GM04503 (cell line): ENCODE measurements at regions not wholly inside any gene's neighbourhood (a gene's known extent, or its start where the extent isn't known, plus 50 kb on each side); places are given as distances from the start of the nearest gene placed in this dataset.

ENCODE experiments used
- DNase-seq: peaks from one replicate; pipeline ENCODE4 v3.0.0-alpha.2; 2012; ENCODE audit warnings: low read depth

DNA sequence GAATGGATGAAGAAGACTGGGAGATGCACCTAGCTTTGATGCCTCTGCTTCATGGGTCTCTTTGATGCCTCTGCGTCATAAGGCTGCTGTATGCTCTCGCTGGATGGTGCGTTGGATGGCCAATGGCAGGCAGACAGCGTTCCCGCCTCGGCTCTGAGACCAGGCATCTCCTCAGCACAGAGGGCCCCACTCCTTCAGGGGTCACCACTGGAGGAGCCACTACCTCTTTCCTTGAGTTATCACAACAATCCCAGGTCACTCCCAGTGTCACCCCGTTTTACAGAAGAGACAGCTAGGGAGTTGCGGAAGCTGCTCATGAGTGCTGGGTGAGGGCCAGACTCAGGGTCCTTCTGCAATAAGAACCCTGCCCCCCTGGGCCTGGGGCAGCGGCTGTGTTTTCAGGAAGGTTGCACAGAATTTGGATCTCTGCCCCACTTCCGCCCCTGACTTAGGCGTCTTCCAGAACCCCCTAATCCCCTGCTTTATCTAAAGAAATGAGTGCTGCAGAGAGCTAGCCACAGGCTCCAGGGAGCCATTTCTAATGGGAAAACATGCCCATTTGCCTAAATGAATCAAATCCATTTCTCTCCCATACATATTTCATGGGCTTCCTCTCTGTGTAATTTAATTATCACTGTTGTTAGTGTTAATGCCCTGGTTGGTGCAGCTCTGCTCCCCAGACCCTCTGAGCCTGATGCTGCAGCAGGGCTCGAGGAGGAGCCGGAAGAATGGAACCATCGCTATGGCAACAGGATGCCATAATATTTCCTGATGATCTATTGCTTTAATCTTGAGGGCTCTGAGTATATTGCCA, 131.8 kb upstream of the HS6ST1 start:
- DNase-seq = no peak

DNA sequence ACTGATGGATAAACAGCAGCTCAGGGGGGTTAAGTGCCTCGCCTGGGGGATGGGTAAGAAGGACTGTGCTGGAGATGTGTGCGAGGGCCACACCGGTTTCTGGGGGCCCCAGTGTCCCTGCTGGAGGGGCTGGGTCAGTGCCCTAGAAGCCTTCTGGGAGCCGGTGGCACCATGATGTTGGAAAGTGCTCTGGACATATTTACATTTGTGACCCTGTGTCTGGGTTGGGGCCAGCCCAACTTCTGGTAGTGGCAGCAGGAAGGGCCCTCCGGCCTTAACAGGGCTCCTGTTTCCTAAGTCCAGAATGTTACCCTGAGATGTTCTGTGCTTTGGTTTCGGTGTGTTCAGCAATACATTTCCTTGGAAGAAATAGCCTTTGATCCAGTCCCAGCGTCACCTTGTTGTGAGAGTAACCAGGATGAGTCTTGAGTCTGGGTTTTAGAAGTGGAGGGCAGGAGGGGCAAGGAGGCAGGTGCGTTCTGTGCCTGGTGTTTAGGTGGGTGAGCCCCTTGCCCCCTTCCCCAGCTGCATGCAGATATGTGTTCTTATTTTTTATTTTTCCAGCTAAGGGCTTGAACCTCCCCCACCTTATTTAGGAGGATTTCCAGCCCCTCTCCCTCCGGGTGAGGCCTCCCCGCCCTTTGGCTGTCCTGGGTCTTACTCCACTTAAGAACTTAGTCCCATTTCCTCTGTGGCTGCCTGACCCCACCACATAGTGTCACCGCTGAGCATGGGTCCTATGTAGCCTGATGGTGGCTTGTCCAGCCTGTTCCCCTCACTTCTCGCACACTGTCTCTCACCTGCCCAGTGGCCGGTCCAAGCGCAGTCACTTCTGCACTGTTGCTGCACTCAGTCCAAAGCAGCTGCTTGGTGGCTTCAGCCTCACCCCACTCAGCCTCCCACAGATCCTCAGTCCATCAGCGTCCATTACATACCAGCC, 132.7 kb upstream of the HS6ST1 start:
- no peak for DNase-seq

DNA sequence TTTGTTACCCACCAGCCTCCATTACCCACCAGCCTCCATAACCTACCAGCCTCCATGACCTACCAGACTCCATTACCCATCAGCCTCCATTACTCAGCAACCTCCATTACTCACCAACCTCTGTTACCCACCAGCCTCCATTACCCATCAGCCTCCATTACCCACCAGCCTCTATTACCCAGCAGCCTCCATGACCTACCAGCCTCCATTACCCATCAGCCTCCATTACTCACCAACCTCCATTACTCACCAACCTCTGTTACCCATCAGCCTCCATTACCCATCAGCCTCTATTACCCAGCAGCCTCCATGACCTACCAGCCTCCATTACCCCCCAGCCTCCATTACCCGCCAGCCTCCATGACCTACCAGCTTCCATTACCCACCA, 133.3 kb upstream of the HS6ST1 start:
- no peak for DNase-seq

GRCh38 chr2:128452536-128453530, 134.2 kb upstream of the HS6ST1 start:
- no peak for DNase-seq

DNA sequence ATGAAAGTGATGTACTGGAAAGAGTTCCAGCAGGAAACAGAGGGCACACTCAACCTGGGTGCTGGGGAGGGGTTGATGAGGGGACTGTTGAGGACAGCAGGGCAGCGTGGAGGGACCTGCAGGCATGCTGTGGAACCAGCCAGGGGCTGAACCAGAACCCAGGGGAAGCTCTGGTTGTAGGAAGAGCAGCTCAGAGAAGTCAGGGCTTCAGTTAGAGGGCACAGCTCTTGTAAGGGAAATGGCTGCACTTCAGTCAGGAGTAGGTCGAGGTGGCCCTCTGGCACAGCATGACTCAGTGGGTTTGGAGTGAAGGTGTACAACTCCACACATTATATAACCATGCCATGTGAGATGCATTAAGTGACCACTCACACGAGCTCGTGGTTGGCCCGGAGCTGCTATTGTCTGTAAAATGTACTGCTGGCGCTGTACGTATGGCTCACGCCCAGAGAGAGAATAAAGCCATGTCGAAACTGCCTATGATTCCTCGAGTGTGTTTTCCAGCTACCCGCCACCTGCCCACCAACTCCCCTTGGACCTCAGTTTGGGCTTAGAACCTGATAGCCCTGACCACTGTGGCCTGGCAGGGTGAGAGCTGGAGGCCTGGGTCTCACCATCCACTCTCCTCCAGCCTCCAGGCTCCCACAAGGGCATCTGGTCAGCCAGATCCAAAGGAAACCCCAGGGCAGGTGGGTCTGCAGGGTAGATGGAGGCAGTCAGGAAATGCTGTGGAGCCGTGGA, 136.5 kb upstream of the HS6ST1 start:
- no peak for DNase-seq

GRCh38 chr2:128455721-128456050, 137.0 kb upstream of the HS6ST1 start:
- no peak for DNase-seq

- DNase-seq = no peak
These were observed 137.6 kb upstream of the HS6ST1 start for GRCh38 chr2:128456281-128456680.

DNA sequence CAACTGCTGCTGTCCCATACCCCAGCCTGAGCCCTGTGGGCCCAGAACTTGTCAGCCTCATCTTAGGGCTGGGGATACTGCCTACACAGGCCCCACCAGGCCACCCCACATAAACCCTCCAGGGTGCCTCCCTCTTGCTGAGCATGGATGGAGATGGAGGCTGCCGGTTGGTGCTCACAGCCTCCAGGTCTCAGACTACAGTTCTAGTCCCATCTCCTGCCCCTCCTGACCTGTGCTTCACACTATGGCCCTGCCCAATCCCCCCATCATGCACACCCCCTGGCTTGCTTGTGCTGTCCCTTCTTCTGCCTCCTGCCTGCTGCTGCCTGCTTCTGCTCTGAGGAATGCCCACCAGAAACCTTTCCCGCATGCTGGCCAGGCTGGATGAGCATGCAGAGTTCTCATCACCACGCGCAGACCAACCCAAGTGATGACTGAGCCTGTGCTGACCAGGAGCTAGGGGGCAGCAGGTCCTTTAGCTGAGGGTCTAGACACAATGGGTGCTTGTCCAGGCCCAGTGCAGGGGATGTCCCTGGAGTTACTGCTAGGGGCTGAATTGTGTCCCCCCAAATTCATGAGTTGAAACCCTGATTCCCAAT, 138.4 kb upstream of the HS6ST1 start:
- no peak for DNase-seq

DNA sequence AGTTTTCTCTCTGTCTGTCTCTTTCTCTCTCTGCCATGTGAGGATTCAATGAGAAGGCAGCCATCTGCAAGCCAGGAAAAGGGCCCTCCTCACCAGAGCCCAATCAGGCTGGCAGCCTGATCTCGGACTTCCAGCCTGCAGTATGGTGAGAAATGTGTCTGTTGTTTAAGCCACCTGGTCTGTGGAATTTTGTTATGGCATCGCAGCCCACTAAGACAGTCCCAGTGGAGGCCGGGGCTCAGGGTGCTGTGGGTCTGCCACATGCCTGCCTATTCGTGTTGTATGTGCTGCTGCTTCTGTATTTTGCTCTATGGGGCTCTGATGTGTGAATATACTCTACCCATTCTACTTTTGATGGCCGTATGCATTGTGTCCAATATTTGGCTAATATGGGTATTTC, 139.0 kb upstream of the HS6ST1 start:
- DNase-seq = no peak

- no peak for DNase-seq
These were observed 139.8 kb upstream of the HS6ST1 start for GRCh38 chr2:128458505-128458904.

- DNase-seq = no peak
These were observed 145.8 kb upstream of the HS6ST1 start for GRCh38 chr2:128464456-128464855.

GRCh38 chr2:128465246-128466170, 146.8 kb upstream of the HS6ST1 start:
- DNase-seq = no peak

GRCh38 chr2:128466376-128466775, 147.7 kb upstream of the HS6ST1 start:
- DNase-seq = no peak

GRCh38 chr2:128466776-128467175, 148.1 kb upstream of the HS6ST1 start:
- DNase-seq = no peak

GRCh38 chr2:128467321-128467969, 148.8 kb upstream of the HS6ST1 start:
- no peak for DNase-seq

GRCh38 chr2:128468186-128468920, 149.7 kb upstream of the HS6ST1 start:
- DNase-seq = no peak

GRCh38 chr2:128469203-128469602, 150.5 kb upstream of the HS6ST1 start:
- no peak for DNase-seq

DNA sequence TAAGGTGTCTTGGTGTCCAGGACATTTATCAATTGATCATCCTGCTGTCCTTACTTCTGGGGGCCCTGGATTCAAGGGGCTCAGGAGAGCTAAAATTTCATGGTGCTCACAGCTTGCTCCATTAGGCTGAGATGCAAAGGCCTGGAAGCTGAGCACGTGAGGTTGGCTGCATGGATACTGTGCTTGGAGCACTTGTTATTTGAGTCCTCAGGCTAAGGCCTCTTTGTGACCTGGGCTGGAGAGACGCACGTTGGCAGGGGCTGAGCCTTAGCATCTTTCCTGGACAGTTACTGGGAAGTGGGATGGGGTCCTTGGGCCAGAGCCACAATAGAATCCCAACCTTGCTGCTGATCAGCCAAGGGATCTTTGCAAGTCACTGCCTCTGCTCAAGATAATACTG, 151.2 kb upstream of the HS6ST1 start:
- DNase-seq = no peak

GRCh38 chr2:128472789-128473174, 154.1 kb upstream of the HS6ST1 start:
- DNase-seq = peak; percentile 37
